Natural killer cell (primary cell): ENCODE measurements at regions not wholly inside any gene's neighbourhood (a gene's known extent, or its start where the extent isn't known, plus 50 kb on each side); places are given as distances from the start of the nearest gene placed in this dataset.
A peak's percentile ranks its signal among the peaks of the same experiment; 100 is the strongest.

Source experiments
- ATAC-seq, 3 donors: fragments of 150-1000 bp in 2 of 3; fragments of 200-7000 bp in 1 of 3; cut with Tn5 transposase; 1 replicate in 1 of 3; 2 replicates in 2 of 3; pipeline ENCODE4 v1.10.0; 2021; ENCODE audit warnings: mild to moderate bottlenecking in 2 of 3, moderate library complexity in 2 of 3
- DNase-seq, 2 donors: peaks; one replicate each; pipeline versions ENCODE4 v3.0.0 to v3.0.0-alpha.2; 2013 to 2021; ENCODE audit warnings: mixed read lengths in 1 of 2
- H3K27ac ChIP-seq: one replicate; pipeline ENCODE4 v1.5.1; 2013; ENCODE audit warnings: mild to moderate bottlenecking, low read length
- H3K27me3 ChIP-seq: one replicate; pipeline ENCODE4 v1.6.1; 2013; ENCODE audit warnings: low read length; ENCODE audit not compliant: control insufficient read depth, insufficient read depth
- H3K36me3 ChIP-seq: one replicate; pipeline ENCODE4 v1.6.1; 2013; ENCODE audit warnings: low read length; ENCODE audit not compliant: control insufficient read depth, insufficient read depth
- H3K4me1 ChIP-seq: one replicate; pipeline ENCODE4 v1.6.1; 2013; ENCODE audit warnings: low read length; ENCODE audit not compliant: control insufficient read depth, insufficient read depth
- H3K4me3 ChIP-seq: one replicate; pipeline ENCODE4 v1.5.1; 2013; ENCODE audit warnings: low read length
- H3K9me3 ChIP-seq: one replicate; pipeline ENCODE4 v1.6.1; 2013; ENCODE audit warnings: low read length; ENCODE audit not compliant: control insufficient read depth, insufficient read depth
- H3K27ac Mint-ChIP-seq, 2 donors: one replicate each; pipeline ENCODE4 v1.8.0; 2022; ENCODE audit warnings: mild to moderate bottlenecking in 2 of 2, mixed read lengths in 2 of 2, moderate library complexity in 1 of 2
- H3K27me3 Mint-ChIP-seq, 2 donors: one replicate each; pipeline ENCODE4 v1.8.0; 2022; ENCODE audit warnings: low read depth in 2 of 2, mixed read lengths in 2 of 2
- H3K36me3 Mint-ChIP-seq: one replicate; pipeline ENCODE4 v1.8.0; 2022; ENCODE audit warnings: mixed read lengths
- H3K4me1 Mint-ChIP-seq, 2 donors: one replicate each; pipeline ENCODE4 v1.8.0; 2022; ENCODE audit warnings: mixed read lengths in 2 of 2
- H3K4me3 Mint-ChIP-seq: one replicate; pipeline ENCODE4 v1.8.0; 2022; ENCODE audit warnings: mild to moderate bottlenecking, moderate library complexity, mixed read lengths
- H3K9me3 Mint-ChIP-seq, 2 donors: one replicate each; pipeline ENCODE4 v1.8.0; 2022; ENCODE audit warnings: mixed read lengths in 2 of 2
- CTCF ChIP-seq: fragments of 200-600 bp; IDR thresholded peaks from one replicate; pipeline ENCODE4 v1.8.0; 2022; ENCODE audit warnings: antibody characterized with exemption
- WGBS: methylation state at CpG from one replicate; pipeline ENCODE4 v1.1.7; 2013; ENCODE audit warnings: missing lambda C conversion rate; ENCODE audit not compliant: insufficient coverage; 5-methylcytosine and 5-hydroxymethylcytosine counted together
- intact Hi-C: fragments of 100-400 bp; cut with micrococcal nuclease; formaldehyde crosslinking; loops from one replicate; pipeline ENCODE4 v1.14.2; 2022

DNA sequence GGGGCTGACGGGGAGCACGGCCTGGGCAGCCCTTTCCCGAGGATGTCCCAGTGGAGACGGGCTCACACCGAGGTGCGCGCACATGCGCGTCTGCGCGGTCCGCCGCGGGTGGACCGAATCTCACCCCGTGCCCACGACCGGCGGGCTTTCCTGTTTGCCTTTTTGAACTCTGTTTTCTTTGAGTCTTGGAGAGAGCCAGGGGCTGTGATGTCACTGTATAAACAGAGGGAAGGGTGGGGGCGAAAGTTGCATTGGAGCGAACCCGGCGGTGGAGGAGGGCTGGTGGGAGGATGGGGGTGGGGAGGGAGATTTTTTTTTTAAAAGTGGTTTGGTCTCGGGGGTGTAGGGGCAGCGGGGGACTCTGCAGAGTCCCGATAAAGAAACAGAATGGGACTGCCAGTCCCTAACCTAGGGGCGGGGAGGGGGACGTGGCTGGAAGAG, 141.2 kb upstream of the CTAGE1 start:
- Mint-ChIP-seq H3K27ac (peak overlapping the region in 1 of 2 donors; percentile 82), H3K4me1 (peaks cover 11 to 20% of the 10 kb centered on the region in 2 donors), H3K36me3 (no peaks in the 10 kb centered on the region), H3K9me3 (no peaks in the 10 kb centered on the region), H3K27me3 (peaks cover 32 to 65% of the 10 kb centered on the region in 2 donors), H3K4me3 (peak overlapping the region; percentile 89)
- H3K27me3 ChIP-seq: peaks cover 16% of the 10 kb centered on the region
- no peak for TF ChIP-seq CTCF
- no peak overlapping the region for H3K27ac ChIP-seq
- intact Hi-C loops: loop anchor here (1.0 kb wide), 1 partner anchor 390 kb away; the partner anchor contains the start of gene GATA6
- H3K36me3 ChIP-seq: no peaks in the 10 kb centered on the region
- H3K9me3 ChIP-seq: no peaks in the 10 kb centered on the region
- peaks cover 15% of the 10 kb centered on the region for H3K4me1 ChIP-seq
- DNase-seq (peak; percentile 11 to 24), ATAC-seq (peak in 2 of 3 donors; percentile 13 to 27)
- H3K4me3 ChIP-seq: peak overlapping the region; percentile 36
- 10% methylated on average over 28 of the region's 28 CpGs for WGBS

GRCh38 chr18:22559414-22560274, 141.9 kb upstream of the CTAGE1 start:
- no peaks in the 10 kb centered on the region for H3K9me3 Mint-ChIP-seq
- peaks cover 32 to 62% of the 10 kb centered on the region in 2 donors for H3K27me3 Mint-ChIP-seq
- DNase-seq (peak; percentile 31 to 56), ATAC-seq (peak; percentile 78 to 84 (median 79))
- Histone ChIP-seq H3K36me3 (no peaks in the 10 kb centered on the region), H3K4me1 (peaks cover 15% of the 10 kb centered on the region), H3K9me3 (no peaks in the 10 kb centered on the region), H3K27ac (no peak overlapping the region), H3K27me3 (peaks cover 19% of the 10 kb centered on the region), H3K4me3 (peak overlapping the region; percentile 36)
- intact Hi-C loops: loop anchor here (1.0 to 5.0 kb wide), 6 partner anchors 143 to 662 kb away; partner anchors contain the start of gene GATA6
- no peaks in the 10 kb centered on the region for H3K36me3 Mint-ChIP-seq
- peak overlapping the region; percentile 31 to 82 for H3K27ac Mint-ChIP-seq
- 1% methylated on average over 63 of the region's 63 CpGs for WGBS
- no peak for TF ChIP-seq CTCF
- peak overlapping the region; percentile 89 for H3K4me3 Mint-ChIP-seq
- peaks cover 11 to 20% of the 10 kb centered on the region in 2 donors for H3K4me1 Mint-ChIP-seq

DNA sequence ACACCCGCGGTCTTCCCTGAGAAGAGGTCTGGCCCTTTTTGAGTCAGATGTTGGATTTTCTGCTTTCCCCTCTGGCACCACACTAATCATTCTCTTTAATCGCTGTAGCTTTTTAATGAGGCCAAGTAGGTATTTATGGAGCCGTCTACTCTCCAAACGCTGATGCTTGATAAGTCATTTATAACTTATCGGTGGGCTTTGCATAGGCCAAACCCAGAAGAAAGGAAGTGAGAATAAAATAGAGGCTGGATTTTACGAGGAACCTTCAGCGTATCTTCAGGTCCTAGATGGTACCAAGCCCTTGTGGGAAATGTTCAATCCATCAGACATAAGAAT, 142.5 kb upstream of the CTAGE1 start:
- TF ChIP-seq CTCF: no peak
- ATAC-seq (no peak), DNase-seq (no peak)
- Mint-ChIP-seq H3K36me3 (no peaks in the 10 kb centered on the region), H3K4me3 (peak overlapping the region; percentile 89), H3K27me3 (peaks cover 34 to 64% of the 10 kb centered on the region in 2 donors), H3K27ac (peak overlapping the region; percentile 31 to 82), H3K9me3 (no peaks in the 10 kb centered on the region), H3K4me1 (peaks cover 11 to 20% of the 10 kb centered on the region in 2 donors)
- intact Hi-C loops: loop anchor here (5.0 kb wide), 5 partner anchors 142 to 663 kb away; no protein-coding TSS in a partner anchor
- Histone ChIP-seq H3K27ac (no peak overlapping the region), H3K27me3 (peaks cover 20% of the 10 kb centered on the region), H3K36me3 (no peaks in the 10 kb centered on the region), H3K9me3 (no peaks in the 10 kb centered on the region), H3K4me1 (peaks cover 15% of the 10 kb centered on the region), H3K4me3 (peak overlapping the region; percentile 36)
- WGBS: 16% methylated on average over 7 of the region's 8 CpGs
